ENCODE measurements at regions not wholly inside any gene's neighbourhood (a gene's known extent, or its start where the extent isn't known, plus 50 kb on each side); places are given as distances from the start of the nearest gene placed in this dataset.

DNA sequence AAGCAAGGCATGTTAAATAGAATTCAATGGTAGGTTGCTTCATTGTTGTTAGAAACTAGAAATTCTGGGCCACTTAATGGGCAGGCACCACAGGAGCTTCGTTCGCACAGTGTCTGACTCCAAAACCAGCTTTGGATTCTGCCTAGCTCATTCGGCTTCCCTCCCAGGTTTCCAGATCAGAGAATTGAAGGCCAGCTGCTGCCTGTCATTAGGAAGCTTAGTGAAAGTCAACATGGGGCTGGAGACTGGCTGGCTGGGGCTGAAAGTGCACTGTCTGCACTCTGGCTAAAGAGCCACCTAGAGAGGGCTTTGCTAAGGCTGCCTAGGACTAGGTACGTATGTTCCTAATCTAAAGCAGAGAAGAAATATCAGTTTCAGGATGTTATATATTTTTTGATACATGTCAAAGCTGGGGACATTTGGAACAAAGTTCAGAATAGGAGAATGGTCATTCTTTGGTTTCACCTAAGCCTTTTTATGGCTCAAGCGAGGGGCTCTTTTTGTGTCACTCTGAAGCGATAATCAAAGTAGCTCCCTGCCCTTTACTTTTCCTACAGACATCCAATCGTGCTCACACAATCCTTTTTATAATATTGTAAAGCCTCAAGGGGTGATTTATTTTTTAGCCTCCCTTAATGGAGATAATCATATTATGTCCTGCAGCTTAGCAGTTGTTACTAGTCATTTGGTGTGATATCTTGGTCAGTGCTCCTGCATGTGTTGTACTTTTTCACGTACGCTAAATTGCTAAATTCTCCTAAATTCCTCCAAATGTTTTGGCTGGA is 238.5 kb upstream of the NAV3 start:
- TF ChIP-seq CTCF (IDR thresholded peaks at IDR 0.05): no peak
- TF ChIP-seq POLR2A (IDR thresholded peaks at IDR 0.05): no peak
